Stimulated activated memory B cell treated with anti-CD40 and anti-IgM and Interleukin-4, amounts not matched to agents 10 μg/mL and 1 μg/mL and 100 μg/mL, for 72 hours (primary cell): ENCODE measurements at regions not wholly inside any gene's neighbourhood (a gene's known extent, or its start where the extent isn't known, plus 50 kb on each side); places are given as distances from the start of the nearest gene placed in this dataset.
"Not testable (repeated sequence)": the region's sequence is repeated elsewhere in the genome, so short reads cannot be mapped to it uniquely, and the experiment has no call there.

Experiments used
- ATAC-seq: fragments of 150-1000 bp; cut with Tn5 transposase; 2 replicates; pipeline ENCODE4 v1.10.0; 2021
- H3K27ac Mint-ChIP-seq: one replicate; pipeline ENCODE4 v1.8.0; 2022; ENCODE audit warnings: mild to moderate bottlenecking, mixed read lengths
- H3K27me3 Mint-ChIP-seq: one replicate; pipeline ENCODE4 v1.8.0; 2022; ENCODE audit warnings: mixed read lengths
- H3K36me3 Mint-ChIP-seq: one replicate; pipeline ENCODE4 v1.8.0; 2022; ENCODE audit warnings: mixed read lengths
- H3K4me1 Mint-ChIP-seq: one replicate; pipeline ENCODE4 v1.8.0; 2022; ENCODE audit warnings: mixed read lengths
- H3K4me3 Mint-ChIP-seq: one replicate; pipeline ENCODE4 v1.8.0; 2022; ENCODE audit warnings: mild to moderate bottlenecking, moderate library complexity, mixed read lengths
- H3K9me3 Mint-ChIP-seq: one replicate; pipeline ENCODE4 v1.8.0; 2022; ENCODE audit warnings: mixed read lengths

GRCh38 chr9:38892539-38893232 lies 172.8 kb upstream of the FAM240B start:
- not testable (repeated sequence) for H3K4me3 Mint-ChIP-seq, H3K36me3 Mint-ChIP-seq, H3K27me3 Mint-ChIP-seq, ATAC-seq, H3K9me3 Mint-ChIP-seq, H3K4me1 Mint-ChIP-seq, H3K27ac Mint-ChIP-seq

GRCh38 chr9:38886076-38886475 lies 166.1 kb upstream of the FAM240B start:
- H3K27me3 Mint-ChIP-seq, H3K9me3 Mint-ChIP-seq, H3K4me3 Mint-ChIP-seq, H3K36me3 Mint-ChIP-seq, ATAC-seq, H3K4me1 Mint-ChIP-seq, H3K27ac Mint-ChIP-seq: not testable (repeated sequence)

DNA sequence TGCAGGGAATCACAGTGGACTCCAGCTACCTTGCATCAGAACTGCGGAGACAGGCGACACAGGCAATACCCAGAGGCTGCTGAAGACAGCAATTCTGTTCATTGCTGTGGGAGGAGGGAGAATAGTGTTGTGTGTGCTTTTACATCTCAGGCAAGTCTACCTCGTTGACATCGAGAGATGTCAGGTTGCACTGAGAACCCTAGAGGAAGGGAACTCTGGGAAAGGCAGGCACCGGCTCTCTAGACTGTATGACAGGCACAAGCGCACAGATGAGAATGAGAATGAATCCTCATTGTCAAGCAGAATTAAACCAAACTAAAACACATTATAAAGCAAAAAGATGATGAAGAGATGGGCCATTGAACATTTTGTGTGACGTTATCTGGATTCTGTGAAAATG lies 155.7 kb upstream of the FAM240B start:
- not testable (repeated sequence) for H3K9me3 Mint-ChIP-seq, H3K4me3 Mint-ChIP-seq, ATAC-seq, H3K36me3 Mint-ChIP-seq, H3K27ac Mint-ChIP-seq, H3K4me1 Mint-ChIP-seq, H3K27me3 Mint-ChIP-seq

DNA sequence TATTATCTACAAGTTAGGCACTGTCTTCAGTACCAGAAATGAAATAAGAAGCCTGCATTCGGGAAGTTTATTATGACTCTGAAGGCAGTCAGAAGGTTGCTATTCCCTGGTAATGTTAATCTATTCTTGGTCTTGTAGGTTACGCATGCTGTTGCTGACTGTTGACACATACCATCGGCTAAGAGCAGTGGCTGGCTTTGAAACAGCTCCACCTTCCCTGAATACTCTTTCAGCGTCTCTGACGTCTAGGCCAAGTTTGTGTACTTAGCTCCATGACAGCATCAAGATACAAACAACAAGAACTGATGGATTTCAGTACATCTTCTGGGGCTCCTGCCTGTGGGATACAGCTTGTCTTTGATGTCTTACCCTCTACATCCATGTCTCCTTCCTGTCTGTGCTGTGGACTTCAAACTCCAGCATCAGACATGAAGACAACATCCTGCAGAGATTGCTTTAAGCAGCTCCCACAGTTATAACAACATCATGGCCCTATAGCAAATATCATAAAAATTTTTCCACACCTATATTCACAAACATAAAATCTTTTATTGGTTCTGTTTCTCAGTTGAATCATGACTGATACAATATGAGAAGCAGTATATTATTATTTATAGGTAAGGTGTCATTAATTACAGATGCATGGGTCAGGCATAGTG lies 151.5 kb upstream of the FAM240B start:
- not testable (repeated sequence) for H3K27ac Mint-ChIP-seq, H3K9me3 Mint-ChIP-seq, H3K4me3 Mint-ChIP-seq, H3K4me1 Mint-ChIP-seq, ATAC-seq, H3K36me3 Mint-ChIP-seq, H3K27me3 Mint-ChIP-seq

GRCh38 chr9:38859827-38860226 lies 139.9 kb upstream of the FAM240B start:
- H3K27ac Mint-ChIP-seq, H3K4me3 Mint-ChIP-seq, ATAC-seq, H3K27me3 Mint-ChIP-seq, H3K36me3 Mint-ChIP-seq, H3K9me3 Mint-ChIP-seq, H3K4me1 Mint-ChIP-seq: not testable (repeated sequence)

- H3K4me3 Mint-ChIP-seq, H3K27me3 Mint-ChIP-seq, ATAC-seq, H3K9me3 Mint-ChIP-seq, H3K27ac Mint-ChIP-seq, H3K4me1 Mint-ChIP-seq, H3K36me3 Mint-ChIP-seq: not testable (repeated sequence)
Observed at GRCh38 chr9:38848966-38849365, 129.0 kb upstream of the FAM240B start.

DNA sequence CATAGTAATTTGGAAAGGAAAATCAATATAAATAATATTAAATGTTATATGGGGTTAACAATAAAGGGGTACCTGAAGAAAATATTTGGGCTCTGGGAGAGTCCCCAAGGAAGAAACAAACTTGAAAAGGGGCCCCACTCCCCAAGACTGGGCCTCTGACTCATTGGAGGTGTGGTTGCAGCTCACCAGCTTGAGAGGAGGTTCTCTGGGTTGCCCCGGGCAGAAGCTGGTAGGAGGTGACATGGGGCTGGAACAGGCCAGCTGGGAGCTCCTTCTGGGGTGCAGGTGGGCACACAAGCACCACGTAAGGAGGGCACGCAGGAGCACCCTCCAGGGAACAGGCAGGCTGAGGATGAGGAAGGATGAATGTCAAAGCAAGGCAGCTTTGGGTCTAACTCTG lies 120.3 kb upstream of the FAM240B start:
- not testable (repeated sequence) for H3K4me3 Mint-ChIP-seq, H3K27ac Mint-ChIP-seq, H3K9me3 Mint-ChIP-seq, ATAC-seq, H3K36me3 Mint-ChIP-seq, H3K27me3 Mint-ChIP-seq, H3K4me1 Mint-ChIP-seq

DNA sequence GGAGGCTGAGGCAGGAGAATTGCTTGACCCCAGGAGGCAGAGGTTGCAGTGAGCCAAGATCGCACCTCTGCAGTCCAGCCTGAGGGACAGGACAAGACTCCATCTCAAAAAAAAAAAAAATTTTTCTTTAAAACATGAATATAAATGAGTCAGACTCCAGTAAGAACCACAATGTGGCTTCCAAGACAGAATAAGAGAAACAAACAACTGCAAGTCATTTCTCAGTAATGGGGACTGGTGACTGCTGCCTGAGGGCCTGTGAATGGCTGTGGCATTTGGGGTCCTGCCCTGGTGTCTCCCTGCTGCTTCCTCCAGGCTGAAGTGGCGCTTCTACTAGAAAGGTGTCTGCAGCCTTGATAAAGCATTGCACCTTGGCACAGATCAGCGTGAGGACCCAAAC lies 113.8 kb upstream of the FAM240B start:
- not testable (repeated sequence) for H3K36me3 Mint-ChIP-seq, H3K27ac Mint-ChIP-seq, H3K27me3 Mint-ChIP-seq, ATAC-seq, H3K4me1 Mint-ChIP-seq, H3K9me3 Mint-ChIP-seq, H3K4me3 Mint-ChIP-seq

GRCh38 chr9:38813855-38814254 lies 93.9 kb upstream of the FAM240B start:
- H3K9me3 Mint-ChIP-seq, H3K4me1 Mint-ChIP-seq, H3K27ac Mint-ChIP-seq, H3K4me3 Mint-ChIP-seq, ATAC-seq, H3K36me3 Mint-ChIP-seq, H3K27me3 Mint-ChIP-seq: not testable (repeated sequence)

DNA sequence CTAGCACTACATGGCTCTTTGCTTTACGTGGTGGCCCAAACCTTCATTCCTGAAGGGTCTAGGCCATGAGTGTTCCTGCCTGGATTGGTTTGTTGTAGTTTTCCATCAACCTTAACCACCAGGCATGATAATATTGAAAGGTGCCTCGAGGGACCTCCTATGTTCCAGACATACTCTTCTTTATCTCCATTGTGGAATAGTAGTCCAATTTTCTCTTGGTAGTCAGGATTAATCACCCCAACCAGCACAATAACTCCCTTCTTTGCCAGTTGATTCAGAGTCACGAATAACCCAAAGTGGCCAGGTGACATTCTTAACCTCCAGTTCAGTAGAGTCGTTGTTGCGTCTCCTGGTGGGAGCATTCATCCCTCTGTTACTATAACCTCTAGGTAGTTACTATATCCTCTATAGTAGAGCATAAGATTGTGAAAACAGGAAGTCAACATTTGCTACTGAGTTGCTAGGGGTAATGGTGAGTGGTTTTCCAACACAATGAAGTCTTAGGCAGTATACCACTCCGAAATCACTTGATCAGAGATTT lies 88.1 kb upstream of the FAM240B start:
- H3K27me3 Mint-ChIP-seq, ATAC-seq, H3K27ac Mint-ChIP-seq, H3K9me3 Mint-ChIP-seq, H3K4me3 Mint-ChIP-seq, H3K4me1 Mint-ChIP-seq, H3K36me3 Mint-ChIP-seq: not testable (repeated sequence)

GRCh38 chr9:38771593-38771992 lies 51.7 kb upstream of the FAM240B start:
- no peak overlapping the region for H3K27ac Mint-ChIP-seq
- no peak for ATAC-seq
- H3K36me3 Mint-ChIP-seq = no peaks in the 10 kb centered on the region
- H3K9me3 Mint-ChIP-seq = peaks cover 3% of the 10 kb centered on the region
- no peaks in the 10 kb centered on the region for H3K4me1 Mint-ChIP-seq
- H3K27me3 Mint-ChIP-seq = no peaks in the 10 kb centered on the region
- no peak overlapping the region for H3K4me3 Mint-ChIP-seq
